Common myeloid progenitor, CD34-positive (primary cell): ENCODE measurements at regions not wholly inside any gene's neighbourhood (a gene's known extent, or its start where the extent isn't known, plus 50 kb on each side); places are given as distances from the start of the nearest gene placed in this dataset.
"Not testable (repeated sequence)": the region's sequence is repeated elsewhere in the genome, so short reads cannot be mapped to it uniquely, and the experiment has no call there.

Experiments used
- CTCF ChIA-PET: fragments of 350-600 bp; sonication (Branson Sonifier 250); formaldehyde crosslinking; loops from one replicate; lab custom pipeline; 2021; ENCODE audit warnings: antibody characterized with exemption; lab: Charles Lee
- POLR2A ChIA-PET: fragments of 350-600 bp; sonication (Branson Sonifier 250); formaldehyde crosslinking; loops from one replicate; lab custom pipeline; 2021; ENCODE audit warnings: antibody characterized with exemption; lab: Charles Lee
- DNase-seq, 3 donors: peaks; one replicate each; pipeline versions ENCODE4 v3.0.0 to v3.0.0-alpha.2; 2013
- H3K27ac ChIP-seq, 2 experiments: 1 replicate in 1 of 2; 2 replicates in 1 of 2; pipeline ENCODE4 v1.7.0; 2013; ENCODE audit warnings: inconsistent platforms in 2 of 2, low read length in 2 of 2, mild to moderate bottlenecking in 2 of 2, low read depth in 1 of 2, moderate library complexity in 1 of 2; ENCODE audit not compliant: severe bottlenecking in 2 of 2, insufficient read depth in 1 of 2, poor library complexity in 1 of 2
- H3K27me3 ChIP-seq, 5 experiments: replicated peaks in 2 of 5; 1 replicate in 3 of 5; 2 replicates in 2 of 5; pipeline versions ENCODE4 v1.6.1 to v1.7.0; 2013; ENCODE audit warnings: low read length in 4 of 5, mild to moderate bottlenecking in 2 of 5, moderate library complexity in 2 of 5, inconsistent platforms in 1 of 5; ENCODE audit not compliant: insufficient read depth in 5 of 5, control insufficient read depth in 4 of 5
- H3K36me3 ChIP-seq, 4 experiments: 1 replicate in 2 of 4; 2 replicates in 2 of 4; pipeline versions ENCODE4 v1.6.1 to v1.7.0; 2013; ENCODE audit warnings: low read length in 3 of 4, control low read depth in 1 of 4, mild to moderate bottlenecking in 1 of 4; ENCODE audit not compliant: control insufficient read depth in 4 of 4, insufficient read depth in 4 of 4
- H3K4me1 ChIP-seq, 4 experiments: 1 replicate in 3 of 4; 2 replicates in 1 of 4; pipeline versions ENCODE4 v1.6.1 to v1.7.1; 2013; ENCODE audit warnings: low read length in 3 of 4, mild to moderate bottlenecking in 3 of 4, control low read depth in 1 of 4, inconsistent platforms in 1 of 4, moderate library complexity in 1 of 4; ENCODE audit not compliant: control insufficient read depth in 4 of 4, insufficient read depth in 4 of 4; ENCODE audit errors: control extremely low read depth in 1 of 4
- H3K4me3 ChIP-seq, 7 experiments: 1 replicate in 4 of 7; 2 replicates in 3 of 7; pipeline versions ENCODE4 v1.5.1 to v1.7.0; 2013; ENCODE audit warnings: mild to moderate bottlenecking in 7 of 7, low read length in 6 of 7, moderate library complexity in 6 of 7, inconsistent platforms in 2 of 7, low read depth in 2 of 7, control low read depth in 1 of 7; ENCODE audit not compliant: insufficient read depth in 4 of 7, control insufficient read depth in 1 of 7; ENCODE audit errors: extremely low read depth in 1 of 7
- H3K9me3 ChIP-seq, 5 experiments: 1 replicate in 4 of 5; 2 replicates in 1 of 5; pipeline versions ENCODE4 v1.6.1 to v1.7.1; 2013; ENCODE audit warnings: low read length in 4 of 5, mild to moderate bottlenecking in 2 of 5, inconsistent platforms in 1 of 5, low read depth in 1 of 5, moderate library complexity in 1 of 5; ENCODE audit not compliant: control insufficient read depth in 4 of 5, insufficient read depth in 2 of 5; ENCODE audit errors: control extremely low read depth in 1 of 5
- WGBS: methylation state at CpG from one replicate; pipeline ENCODE4 v1.1.5; 2013; ENCODE audit not compliant: insufficient coverage; 5-methylcytosine and 5-hydroxymethylcytosine counted together

DNA sequence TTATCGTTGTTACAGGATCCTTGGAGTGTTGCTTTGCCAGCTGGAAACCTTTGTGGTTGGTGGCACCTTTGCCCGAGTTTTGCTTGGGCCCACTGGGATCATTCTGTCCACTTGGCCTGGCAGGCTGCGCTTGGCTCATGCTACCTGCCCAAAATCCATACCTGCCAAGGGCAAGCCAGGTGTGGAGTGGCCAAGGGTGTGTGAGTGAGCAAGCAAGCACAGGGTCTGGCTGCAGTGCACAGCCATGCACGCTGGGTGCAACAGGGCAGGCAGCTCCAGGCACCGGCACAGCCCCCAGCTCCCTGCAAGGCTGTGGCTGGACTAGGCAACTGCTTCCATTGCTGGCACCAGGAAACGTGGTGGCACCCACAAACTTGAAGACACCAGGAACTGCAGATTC lies 421.8 kb downstream of the ARL4A start:
- DNase-seq: no peak
- no peaks in the 10 kb centered on the region for H3K27me3 ChIP-seq
- no peak overlapping the region for H3K27ac ChIP-seq
- 97% methylated on average over 5 of the region's 6 CpGs for WGBS
- CTCF ChIA-PET: interaction anchor here (0.5 to 1.5 kb wide), 4 partner anchors 8 to 175 kb away, joined by 3 to 5 read pairs (median 3); no protein-coding TSS in a partner anchor
- peaks cover 0 to 7% (median 3%) of the 10 kb centered on the region in 5 experiments for H3K9me3 ChIP-seq
- POLR2A ChIA-PET: no interaction called here
- no peak overlapping the region for H3K4me3 ChIP-seq
- peaks cover under 1 to 4% (median 3%) of the 10 kb centered on the region in 4 experiments for H3K4me1 ChIP-seq
- H3K36me3 ChIP-seq: no peaks in the 10 kb centered on the region

DNA sequence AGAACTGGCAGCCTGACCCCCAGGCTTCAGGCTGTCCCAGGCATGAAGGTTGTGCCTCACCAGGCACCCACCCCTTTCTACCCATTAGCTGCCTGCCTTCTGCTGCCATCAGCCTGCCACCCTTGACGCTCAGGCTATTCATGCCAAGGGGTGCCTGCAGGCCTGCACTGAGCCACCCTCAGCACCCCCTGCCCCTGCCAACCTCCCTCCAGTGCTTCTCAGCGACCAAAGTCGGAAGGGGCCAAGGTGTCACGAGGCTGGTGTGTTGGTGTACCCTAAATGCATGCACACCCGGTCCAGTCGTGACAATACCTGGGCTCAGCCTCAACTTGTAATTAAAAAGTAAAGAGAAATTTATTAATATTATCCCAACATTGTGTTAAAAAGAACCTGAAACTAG lies 422.7 kb downstream of the ARL4A start:
- Histone ChIP-seq H3K9me3 (peaks cover 0 to 7% (median 3%) of the 10 kb centered on the region in 5 experiments), H3K27me3 (no peaks in the 10 kb centered on the region), H3K4me3 (no peak overlapping the region), H3K4me1 (no peaks in the 10 kb centered on the region), H3K36me3 (no peaks in the 10 kb centered on the region), H3K27ac (no peak overlapping the region)
- 100% methylated on average over 1 of the region's 6 CpGs for WGBS
- ChIA-PET POLR2A (no interaction called here), CTCF (no interaction called here)
- no peak for DNase-seq

DNA sequence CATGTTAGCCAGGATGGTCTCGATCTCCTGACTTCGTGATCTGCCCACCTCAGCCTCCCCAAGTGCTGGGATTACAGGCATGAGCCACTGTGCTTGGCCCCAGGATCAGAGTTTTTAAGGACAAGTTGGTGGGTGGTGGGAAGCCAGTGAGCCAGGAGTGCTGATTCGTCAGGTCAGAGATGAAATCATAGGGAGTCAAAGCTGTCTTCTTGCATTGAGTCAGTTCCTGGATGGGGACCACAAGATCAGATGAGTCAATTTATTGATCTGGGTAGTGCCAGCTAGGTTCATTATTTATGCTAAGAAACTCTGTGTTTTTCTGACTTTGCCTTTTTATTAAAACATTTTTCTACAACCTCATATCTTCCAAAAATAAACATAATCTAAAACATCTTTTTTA lies 423.8 kb downstream of the ARL4A start:
- Histone ChIP-seq H3K27me3 (no peaks in the 10 kb centered on the region), H3K9me3 (peaks cover 0 to 7% (median 3%) of the 10 kb centered on the region in 5 experiments), H3K36me3 (no peaks in the 10 kb centered on the region), H3K4me3 (no peak overlapping the region), H3K27ac (no peak overlapping the region), H3K4me1 (no peaks in the 10 kb centered on the region)
- WGBS: 100% methylated on average over 1 of the region's 3 CpGs
- no peak for DNase-seq
- ChIA-PET CTCF (no interaction called here), POLR2A (no interaction called here)

DNA sequence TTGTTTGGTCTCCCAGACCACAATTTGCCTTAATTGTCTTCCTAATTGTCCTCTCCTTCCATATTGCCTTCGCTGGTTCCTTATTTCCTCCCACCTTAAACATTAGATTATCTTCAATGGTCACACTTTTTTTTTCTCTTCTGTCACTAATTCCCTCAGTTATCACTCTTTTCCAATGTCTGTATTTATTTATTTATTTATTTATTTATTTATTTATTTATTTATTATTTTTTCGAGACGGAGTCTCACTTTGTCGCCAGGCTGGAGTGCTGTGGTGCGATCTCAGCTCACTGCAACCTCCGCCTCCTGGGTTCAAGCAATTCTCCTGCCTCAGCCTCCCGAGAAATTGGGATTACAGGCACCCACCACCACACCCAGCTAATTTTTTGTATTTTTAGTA lies 426.8 kb downstream of the ARL4A start:
- CTCF ChIA-PET: interaction anchor here (1.2 kb wide), 1 partner anchor 10 kb away, joined by 3 read pairs; no protein-coding TSS in a partner anchor
- H3K4me3 ChIP-seq, DNase-seq, H3K4me1 ChIP-seq, H3K36me3 ChIP-seq, H3K27ac ChIP-seq, POLR2A ChIA-PET, H3K9me3 ChIP-seq, H3K27me3 ChIP-seq: not testable (repeated sequence)
- 100% methylated on average over 4 of the region's 7 CpGs for WGBS

DNA sequence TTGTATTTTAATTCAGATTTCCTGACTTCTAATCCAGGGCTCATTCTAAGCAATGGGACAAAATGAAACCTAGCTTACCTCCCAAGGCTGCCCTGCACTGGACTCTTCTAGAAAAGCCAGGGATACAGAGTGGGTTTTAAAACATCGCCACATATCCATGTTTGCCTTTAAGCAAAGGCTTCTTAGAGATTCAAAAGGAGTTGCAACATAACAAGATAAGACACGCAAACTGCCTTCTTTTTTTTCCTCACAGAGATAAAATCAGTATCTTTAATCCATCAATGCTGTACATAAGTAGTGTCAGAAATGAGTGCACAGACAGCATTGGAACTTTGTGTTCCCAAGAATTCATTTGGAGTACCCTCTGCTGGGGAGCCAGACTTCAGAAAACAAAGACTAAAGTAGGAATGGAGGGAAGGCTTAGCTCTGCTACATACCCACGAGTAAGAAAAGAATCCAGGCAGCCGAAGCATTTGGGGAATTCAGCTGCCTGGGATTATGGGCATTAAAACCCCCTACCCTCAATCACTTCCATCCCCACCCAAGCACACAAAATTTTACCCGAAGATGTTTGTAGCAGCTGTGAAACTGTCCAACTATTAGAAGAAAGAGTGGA lies 427.8 kb downstream of the ARL4A start:
- 100% methylated on average over 1 of the region's 5 CpGs for WGBS
- no peak overlapping the region for H3K4me3 ChIP-seq

DNA sequence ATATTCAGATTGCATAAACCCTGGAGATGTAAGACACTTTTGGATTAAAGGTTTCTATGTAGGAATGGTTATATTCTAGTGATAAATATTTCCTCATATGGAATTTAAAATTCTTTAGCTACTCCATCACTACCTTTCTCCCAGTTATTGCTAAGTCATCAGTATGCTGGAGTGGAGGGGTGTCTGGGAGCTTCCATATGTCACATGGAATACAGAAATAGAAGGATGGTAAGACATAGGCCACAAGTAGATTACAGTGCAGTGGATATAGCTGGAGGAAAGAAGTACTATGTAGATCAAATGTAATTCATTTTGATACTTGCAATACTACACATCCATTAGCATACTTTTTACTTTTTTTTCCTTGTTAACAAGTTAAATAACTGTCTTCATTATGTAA lies 428.4 kb downstream of the ARL4A start:
- no peaks in the 10 kb centered on the region for H3K9me3 ChIP-seq

More for the DNA sequence above, 427.8 kb downstream of the ARL4A start:
- ChIA-PET POLR2A (no interaction called here), CTCF (interaction anchor here (1.2 kb wide), 1 partner anchor 11 kb away, joined by 3 read pairs; no protein-coding TSS in a partner anchor)
- Histone ChIP-seq H3K36me3 (no peaks in the 10 kb centered on the region), H3K9me3 (no peaks in the 10 kb centered on the region), H3K27ac (no peak overlapping the region), H3K27me3 (no peaks in the 10 kb centered on the region), H3K4me1 (no peaks in the 10 kb centered on the region)
- no peak for DNase-seq

DNA sequence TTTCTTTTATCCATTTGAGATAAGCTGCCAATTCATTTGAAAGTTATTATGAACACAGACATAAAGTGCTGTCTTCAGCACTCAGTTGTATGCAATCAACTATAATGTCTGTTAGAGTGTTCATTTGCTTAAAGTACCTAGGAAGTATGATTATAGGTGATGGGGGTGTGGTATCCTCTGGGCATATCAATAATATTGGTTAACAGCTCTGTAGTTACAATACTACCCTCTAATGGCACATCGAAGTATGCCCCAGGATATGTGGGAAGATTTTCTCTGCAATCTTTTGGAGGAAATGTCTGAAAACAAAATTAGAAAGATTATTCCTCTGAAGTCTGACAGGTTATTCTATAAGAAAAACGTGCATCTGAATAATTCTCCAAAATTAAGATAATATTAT lies 429.7 kb downstream of the ARL4A start:
- no peaks in the 10 kb centered on the region for H3K4me1 ChIP-seq
- no CpG with 5 or more reads among the region's 2 CpGs for WGBS
- H3K27ac ChIP-seq: no peak overlapping the region
- POLR2A ChIA-PET: no interaction called here
- H3K27me3 ChIP-seq: no peaks in the 10 kb centered on the region
- H3K4me3 ChIP-seq: no peak overlapping the region
- CTCF ChIA-PET: interaction anchor here (1.3 to 1.4 kb wide), 3 partner anchors 9 to 442 kb away, joined by 3 to 4 read pairs (median 3); no protein-coding TSS in a partner anchor
- H3K9me3 ChIP-seq: no peaks in the 10 kb centered on the region
- no peaks in the 10 kb centered on the region for H3K36me3 ChIP-seq
- DNase-seq: peak in 1 of 3 donors; percentile 6

More for the DNA sequence above, 428.4 kb downstream of the ARL4A start:
- H3K36me3 ChIP-seq: no peaks in the 10 kb centered on the region
- ChIA-PET CTCF (no interaction called here), POLR2A (no interaction called here)
- H3K27me3 ChIP-seq: no peaks in the 10 kb centered on the region
- no peaks in the 10 kb centered on the region for H3K4me1 ChIP-seq
- H3K27ac ChIP-seq: no peak overlapping the region
- no peak overlapping the region for H3K4me3 ChIP-seq
- DNase-seq: no peak
